HFF-Myc (cell line): ENCODE measurements at regions not wholly inside any gene's neighbourhood (a gene's known extent, or its start where the extent isn't known, plus 50 kb on each side); places are given as distances from the start of the nearest gene placed in this dataset.

Experiments
- DNase-seq: peaks from one replicate; pipeline ENCODE4 v3.0.0-alpha.2; 2011; ENCODE audit warnings: low read depth; ENCODE audit errors: extremely low read depth
- H3K4me3 ChIP-seq: replicated peaks from 2 replicates; pipeline ENCODE4 v1.5.1; 2011; ENCODE audit warnings: low read depth, mild to moderate bottlenecking, control low read depth, low read length
- CTCF ChIP-seq: IDR thresholded peaks from 2 replicates; pipeline ENCODE4 v1.5.1; 2012; ENCODE audit warnings: mild to moderate bottlenecking, low read depth, low read length, control low read depth; ENCODE audit errors: missing control alignments

GRCh38 chr4:100799761-100800539, 282.1 kb upstream of the EMCN start:
- TF ChIP-seq CTCF, result no peak
- H3K4me3 ChIP-seq, result no peak overlapping the region
- no peak for DNase-seq

GRCh38 chr4:100797791-100798190, 280.0 kb upstream of the EMCN start:
- TF ChIP-seq CTCF, result no peak
- DNase-seq, result no peak

GRCh38 chr4:100797356-100797755, 279.5 kb upstream of the EMCN start:
- DNase-seq, result no peak
- TF ChIP-seq CTCF, result no peak
- no peak overlapping the region for H3K4me3 ChIP-seq

More at GRCh38 chr4:100797791-100798190, 280.0 kb upstream of the EMCN start:
- H3K4me3 ChIP-seq, result no peak overlapping the region

GRCh38 chr4:100796332-100796731, 278.5 kb upstream of the EMCN start:
- TF ChIP-seq CTCF, result no peak
- no peak overlapping the region for H3K4me3 ChIP-seq
- DNase-seq, result no peak

- H3K4me3 ChIP-seq, result no peak overlapping the region
- DNase-seq, result no peak
- TF ChIP-seq CTCF, result no peak
These were observed 277.8 kb upstream of the EMCN start for GRCh38 chr4:100795581-100795980.

GRCh38 chr4:100790836-100791615, 273.2 kb upstream of the EMCN start:
- no peak for TF ChIP-seq CTCF
- DNase-seq, result no peak
- H3K4me3 ChIP-seq, result no peak overlapping the region
